Choroid plexus epithelial cell (primary cell): ENCODE measurements at regions not wholly inside any gene's neighbourhood (a gene's known extent, or its start where the extent isn't known, plus 50 kb on each side); places are given as distances from the start of the nearest gene placed in this dataset.

Experiments used
- DNase-seq: peaks from one replicate; pipeline ENCODE4 v3.0.0-alpha.2; 2010; ENCODE audit warnings: low read depth
- H3K4me3 ChIP-seq: 2 replicates; pipeline ENCODE4 v1.5.1; 2011; ENCODE audit warnings: low read depth, mild to moderate bottlenecking, control low read depth, low read length, moderate library complexity
- TF ChIP-seq, protein P1 (sequence below): conservative IDR thresholded peaks from 2 replicates; pipeline ENCODE4 v1.5.1; 2011; ENCODE audit warnings: low read depth, mild to moderate bottlenecking, control low read depth, inconsistent platforms, low read length, moderate library complexity

DNA sequence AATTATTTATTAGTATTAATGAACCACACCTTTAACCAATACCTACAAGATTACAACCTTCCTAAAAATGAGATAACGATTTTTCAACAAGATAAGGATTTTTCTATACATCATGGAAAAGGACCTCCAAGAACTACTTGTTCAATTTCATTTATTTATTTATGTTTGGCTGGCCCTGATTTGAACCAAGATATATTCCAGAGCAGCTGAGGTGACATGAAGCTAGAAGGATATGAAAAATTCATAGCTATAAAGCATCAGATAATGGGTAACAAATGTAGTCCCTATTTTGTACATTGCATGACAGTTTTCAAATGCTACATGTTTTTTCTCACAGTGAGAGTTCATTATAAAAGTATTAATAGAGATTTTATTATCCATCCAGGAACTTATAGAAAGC lies 798.5 kb upstream of the ARRDC3 start:
- DNase-seq = no peak
- TF ChIP-seq, protein P1, sequence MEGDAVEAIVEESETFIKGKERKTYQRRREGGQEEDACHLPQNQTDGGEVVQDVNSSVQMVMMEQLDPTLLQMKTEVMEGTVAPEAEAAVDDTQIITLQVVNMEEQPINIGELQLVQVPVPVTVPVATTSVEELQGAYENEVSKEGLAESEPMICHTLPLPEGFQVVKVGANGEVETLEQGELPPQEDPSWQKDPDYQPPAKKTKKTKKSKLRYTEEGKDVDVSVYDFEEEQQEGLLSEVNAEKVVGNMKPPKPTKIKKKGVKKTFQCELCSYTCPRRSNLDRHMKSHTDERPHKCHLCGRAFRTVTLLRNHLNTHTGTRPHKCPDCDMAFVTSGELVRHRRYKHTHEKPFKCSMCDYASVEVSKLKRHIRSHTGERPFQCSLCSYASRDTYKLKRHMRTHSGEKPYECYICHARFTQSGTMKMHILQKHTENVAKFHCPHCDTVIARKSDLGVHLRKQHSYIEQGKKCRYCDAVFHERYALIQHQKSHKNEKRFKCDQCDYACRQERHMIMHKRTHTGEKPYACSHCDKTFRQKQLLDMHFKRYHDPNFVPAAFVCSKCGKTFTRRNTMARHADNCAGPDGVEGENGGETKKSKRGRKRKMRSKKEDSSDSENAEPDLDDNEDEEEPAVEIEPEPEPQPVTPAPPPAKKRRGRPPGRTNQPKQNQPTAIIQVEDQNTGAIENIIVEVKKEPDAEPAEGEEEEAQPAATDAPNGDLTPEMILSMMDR = no peak
- H3K4me3 ChIP-seq = no peak overlapping the region

GRCh38 chr5:92180391-92180790 lies 797.3 kb upstream of the ARRDC3 start:
- H3K4me3 ChIP-seq = no peak overlapping the region
- TF ChIP-seq, protein P1 = no peak
- no peak for DNase-seq

GRCh38 chr5:92179651-92180050 lies 796.5 kb upstream of the ARRDC3 start:
- H3K4me3 ChIP-seq = no peak overlapping the region
- TF ChIP-seq, protein P1 = no peak
- DNase-seq = no peak

DNA sequence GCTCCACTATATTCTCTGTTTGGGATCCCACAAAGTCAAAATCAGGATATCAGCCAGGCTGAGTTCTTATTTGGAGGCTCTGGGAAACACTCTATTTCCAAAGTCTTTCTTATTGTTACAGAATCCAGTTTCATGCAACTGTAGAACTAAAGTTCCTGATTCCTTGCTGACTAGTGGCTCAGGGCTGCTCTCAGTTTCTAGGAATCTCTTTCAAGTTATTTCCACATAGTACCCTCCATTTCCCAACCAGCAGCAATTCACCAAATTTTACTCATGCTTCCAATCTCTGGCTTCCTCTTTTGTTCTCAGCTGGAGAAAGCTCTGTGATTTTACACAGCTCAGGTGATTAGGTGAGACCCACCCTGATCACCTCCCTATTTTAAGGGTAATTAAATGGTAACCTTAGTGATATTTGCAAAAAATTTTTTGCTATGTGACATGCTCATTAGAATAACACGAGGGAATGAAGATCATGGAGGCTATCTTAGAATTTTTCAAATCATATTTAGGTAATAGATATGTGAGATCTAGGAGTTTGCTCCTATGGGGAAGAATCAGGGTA lies 794.9 kb upstream of the ARRDC3 start:
- no peak overlapping the region for H3K4me3 ChIP-seq
- TF ChIP-seq, protein P1 = no peak
- DNase-seq = no peak

GRCh38 chr5:92163906-92164305 lies 780.8 kb upstream of the ARRDC3 start:
- DNase-seq = no peak
- TF ChIP-seq, protein P1 = no peak
- no peak overlapping the region for H3K4me3 ChIP-seq

DNA sequence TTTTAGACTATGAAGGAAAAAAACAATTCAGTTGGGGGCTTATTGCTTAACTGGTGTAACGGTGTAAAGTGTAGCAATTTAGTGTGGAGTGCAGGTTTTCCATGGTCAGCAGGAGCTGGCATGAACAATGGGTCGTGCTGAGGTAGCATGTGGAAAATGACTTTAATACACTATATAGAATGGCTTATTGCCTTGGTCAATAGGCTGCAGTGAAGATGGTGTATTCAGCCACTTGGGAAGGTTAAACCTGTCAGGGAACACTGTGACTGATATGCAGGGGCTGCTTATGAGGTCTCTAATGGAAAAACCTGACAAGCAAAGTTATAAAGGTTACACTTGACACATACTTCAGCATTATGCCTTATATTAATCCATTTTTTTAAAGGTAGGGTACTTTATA lies 764.7 kb upstream of the ARRDC3 start:
- TF ChIP-seq, protein P1 = no peak
- no peak overlapping the region for H3K4me3 ChIP-seq
- no peak for DNase-seq

DNA sequence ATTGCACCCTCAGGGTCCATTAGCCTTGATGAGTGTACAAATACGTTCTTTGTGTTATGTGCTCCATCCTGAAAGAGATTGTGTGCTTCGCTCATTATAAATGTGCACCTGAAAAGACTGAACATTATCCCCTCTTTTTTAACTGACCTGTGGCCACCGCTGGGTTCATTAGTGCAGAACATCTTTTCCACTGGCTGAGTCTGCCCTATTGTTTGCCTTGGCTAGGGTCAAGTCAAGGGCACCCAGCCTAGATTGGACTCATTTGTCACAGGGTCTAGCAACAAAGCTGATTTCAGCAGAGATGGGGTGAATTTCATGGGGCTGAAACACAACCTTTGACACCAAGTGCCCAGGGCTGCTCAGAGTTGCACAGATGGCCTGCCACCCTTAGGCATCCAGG lies 764.1 kb upstream of the ARRDC3 start:
- no peak for DNase-seq
- no peak overlapping the region for H3K4me3 ChIP-seq
- TF ChIP-seq, protein P1 = no peak
